A549 (cell line): ENCODE measurements at regions not wholly inside any gene's neighbourhood (a gene's known extent, or its start where the extent isn't known, plus 50 kb on each side); places are given as distances from the start of the nearest gene placed in this dataset.
"Not testable (repeated sequence)": the region's sequence is repeated elsewhere in the genome, so short reads cannot be mapped to it uniquely, and the experiment has no call there.

Experiments used
- EP300 ChIP-seq, 2 experiments: fragments of >200 bp; sonication (Bioruptor Twin); formaldehyde crosslinking; IDR thresholded peaks; 2 replicates in 1 of 2; 3 replicates in 1 of 2; pipeline ENCODE4 v1.6.1; 2016 to 2017
- HOXB13 ChIP-seq: fragments of 250-450 bp; sonication (Bioruptor Pico); IDR thresholded peaks from 2 replicates; pipeline ENCODE4 v1.5.0; 2020; ENCODE audit warnings: low read depth, mild to moderate bottlenecking, moderate library complexity
- MAZ ChIP-seq: fragments of 150-350 bp; IDR thresholded peaks from 2 replicates; pipeline ENCODE4 v1.6.1; 2014; ENCODE audit warnings: antibody characterized with exemption, low read depth, low read length, borderline replicate concordance
- POLR2A ChIP-seq: IDR thresholded peaks from 2 replicates; pipeline ENCODE4 v1.6.1; 2012; ENCODE audit warnings: mild to moderate bottlenecking, low read length
- SREBF2 ChIP-seq: fragments of 450-650 bp; IDR thresholded peaks from 2 replicates; pipeline ENCODE4 v1.6.1; 2014; ENCODE audit warnings: mild to moderate bottlenecking, moderate library complexity
- TF ChIP-seq, protein P1 (sequence below): fragments of >200 bp; sonication (Bioruptor Twin); formaldehyde crosslinking; IDR thresholded peaks from 3 replicates; pipeline ENCODE4 v1.5.1; 2016
- TF ChIP-seq, protein P2 (sequence below): fragments of 200-600 bp; sonication (generic); IDR thresholded peaks from 2 replicates; pipeline ENCODE4 v1.6.1; 2016; ENCODE audit warnings: antibody characterized with exemption, mild to moderate bottlenecking, moderate library complexity

DNA sequence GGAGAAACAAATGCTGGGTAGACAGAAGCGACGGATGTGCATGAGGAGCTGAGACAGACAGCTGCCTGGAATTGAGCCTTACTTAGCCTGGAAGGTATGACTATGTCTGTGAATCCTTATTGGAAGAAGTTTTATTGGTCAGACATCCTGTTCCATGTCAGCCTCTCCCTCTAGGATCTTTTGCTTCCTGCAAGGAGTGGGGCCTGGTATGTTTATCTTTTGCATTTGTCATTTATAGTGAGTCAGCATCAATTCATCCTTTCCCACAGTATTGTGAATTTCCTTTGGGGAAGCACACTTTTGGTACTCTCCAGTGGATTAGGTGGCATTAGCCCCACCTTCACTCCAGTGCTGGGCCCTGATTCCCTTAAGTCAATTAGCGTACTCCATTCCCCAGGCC, 74.7 kb downstream of the NPIPB5 start:
- not testable (repeated sequence) for TF ChIP-seq POLR2A; EP300 (IDR thresholded peaks at IDR 0.05); HOXB13 (CRISPR knock-in tag); MAZ; SREBF2
- TF ChIP-seq, protein P1, sequence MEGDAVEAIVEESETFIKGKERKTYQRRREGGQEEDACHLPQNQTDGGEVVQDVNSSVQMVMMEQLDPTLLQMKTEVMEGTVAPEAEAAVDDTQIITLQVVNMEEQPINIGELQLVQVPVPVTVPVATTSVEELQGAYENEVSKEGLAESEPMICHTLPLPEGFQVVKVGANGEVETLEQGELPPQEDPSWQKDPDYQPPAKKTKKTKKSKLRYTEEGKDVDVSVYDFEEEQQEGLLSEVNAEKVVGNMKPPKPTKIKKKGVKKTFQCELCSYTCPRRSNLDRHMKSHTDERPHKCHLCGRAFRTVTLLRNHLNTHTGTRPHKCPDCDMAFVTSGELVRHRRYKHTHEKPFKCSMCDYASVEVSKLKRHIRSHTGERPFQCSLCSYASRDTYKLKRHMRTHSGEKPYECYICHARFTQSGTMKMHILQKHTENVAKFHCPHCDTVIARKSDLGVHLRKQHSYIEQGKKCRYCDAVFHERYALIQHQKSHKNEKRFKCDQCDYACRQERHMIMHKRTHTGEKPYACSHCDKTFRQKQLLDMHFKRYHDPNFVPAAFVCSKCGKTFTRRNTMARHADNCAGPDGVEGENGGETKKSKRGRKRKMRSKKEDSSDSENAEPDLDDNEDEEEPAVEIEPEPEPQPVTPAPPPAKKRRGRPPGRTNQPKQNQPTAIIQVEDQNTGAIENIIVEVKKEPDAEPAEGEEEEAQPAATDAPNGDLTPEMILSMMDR, result not testable (repeated sequence)
- TF ChIP-seq, protein P2, sequence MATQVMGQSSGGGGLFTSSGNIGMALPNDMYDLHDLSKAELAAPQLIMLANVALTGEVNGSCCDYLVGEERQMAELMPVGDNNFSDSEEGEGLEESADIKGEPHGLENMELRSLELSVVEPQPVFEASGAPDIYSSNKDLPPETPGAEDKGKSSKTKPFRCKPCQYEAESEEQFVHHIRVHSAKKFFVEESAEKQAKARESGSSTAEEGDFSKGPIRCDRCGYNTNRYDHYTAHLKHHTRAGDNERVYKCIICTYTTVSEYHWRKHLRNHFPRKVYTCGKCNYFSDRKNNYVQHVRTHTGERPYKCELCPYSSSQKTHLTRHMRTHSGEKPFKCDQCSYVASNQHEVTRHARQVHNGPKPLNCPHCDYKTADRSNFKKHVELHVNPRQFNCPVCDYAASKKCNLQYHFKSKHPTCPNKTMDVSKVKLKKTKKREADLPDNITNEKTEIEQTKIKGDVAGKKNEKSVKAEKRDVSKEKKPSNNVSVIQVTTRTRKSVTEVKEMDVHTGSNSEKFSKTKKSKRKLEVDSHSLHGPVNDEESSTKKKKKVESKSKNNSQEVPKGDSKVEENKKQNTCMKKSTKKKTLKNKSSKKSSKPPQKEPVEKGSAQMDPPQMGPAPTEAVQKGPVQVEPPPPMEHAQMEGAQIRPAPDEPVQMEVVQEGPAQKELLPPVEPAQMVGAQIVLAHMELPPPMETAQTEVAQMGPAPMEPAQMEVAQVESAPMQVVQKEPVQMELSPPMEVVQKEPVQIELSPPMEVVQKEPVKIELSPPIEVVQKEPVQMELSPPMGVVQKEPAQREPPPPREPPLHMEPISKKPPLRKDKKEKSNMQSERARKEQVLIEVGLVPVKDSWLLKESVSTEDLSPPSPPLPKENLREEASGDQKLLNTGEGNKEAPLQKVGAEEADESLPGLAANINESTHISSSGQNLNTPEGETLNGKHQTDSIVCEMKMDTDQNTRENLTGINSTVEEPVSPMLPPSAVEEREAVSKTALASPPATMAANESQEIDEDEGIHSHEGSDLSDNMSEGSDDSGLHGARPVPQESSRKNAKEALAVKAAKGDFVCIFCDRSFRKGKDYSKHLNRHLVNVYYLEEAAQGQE, result not testable (repeated sequence)
